ENCODE measurements at regions not wholly inside any gene's neighbourhood (a gene's known extent, or its start where the extent isn't known, plus 50 kb on each side); places are given as distances from the start of the nearest gene placed in this dataset.

GRCh38 chr1:226474041-226474440, 66.1 kb upstream of the PARP1 start (continued):
- TF ChIP-seq ZNF839 (CRISPR knock-in tag; IDR thresholded peaks at IDR 0.05; ENCODE audit: borderline replicate concordance), result no peak

- Histone ChIP-seq H3K9me3 (ENCODE audit: low read length) (no peaks in the 10 kb centered on the region), H3K36me3 (replicated peaks in 1 of 2; ENCODE audit: control insufficient read depth in 1 of 2, insufficient read depth in 2 of 2, low read length in 2 of 2) (no peaks in the 10 kb centered on the region), H4K20me1 (ENCODE audit: insufficient read depth, low read length) (peaks cover 2% of the 10 kb centered on the region; the same call in 1 of the 2 replicates), H3K27me3 (ENCODE audit: control insufficient read depth in 1 of 2, insufficient read depth in 2 of 2, low read length in 2 of 2) (peaks cover 0 to 64% of the 10 kb centered on the region in 2 experiments; a peak in 4 of 5 replicates), H3K27ac (ENCODE audit: extremely low read length, insufficient read depth, low read length) (no peak overlapping the region), H3K4me3 (replicated peaks in 1 of 3; ENCODE audit: insufficient read depth in 1 of 3, low read depth in 2 of 3, low read length in 3 of 3) (no peak overlapping the region), H2AFZ (ENCODE audit: low read length) (no peak overlapping the region), H3K9ac (ENCODE audit: insufficient read depth, low read depth, low read length) (no peak overlapping the region), H3K79me2 (ENCODE audit: insufficient read depth, low read length) (no peaks in the 10 kb centered on the region), H3K4me2 (ENCODE audit: low read depth, low read length) (no peak overlapping the region), H3K4me1 (ENCODE audit: insufficient read depth, low read length) (peaks cover 15% of the 10 kb centered on the region)
- FAIRE-seq, result no peak
- no peak for ATAC-seq
- POLR2A ChIA-PET, result no interaction called here
- CTCF ChIA-PET (ENCODE audit: low intra/inter-chr PET ratio, low total read pairs), result no interaction called here
- intact Hi-C loops (cut with micrococcal nuclease; ENCODE audit: unreplicated experiment), result no loop called here
- in situ Hi-C loops (cut with HindIII; ENCODE audit: extremely low pct_ligation_motif_present, low pct_unique_long_range_greater_than_20kb), result no loop called here
- no peak for DNase-seq (ENCODE audit: low spot score)
- BruUV-seq (replicated peaks), result no TSS peak
- WGBS (ENCODE audit: low lambda C conversion rate), result 67% methylated on average over 5 of the region's 5 CpGs
- no peak for TF ChIP-seq ZNF335 (CRISPR knock-in tag; IDR thresholded peaks at IDR 0.05)
- no peak for TF ChIP-seq KDM3A (CRISPR knock-in tag; IDR thresholded peaks at IDR 0.05; ENCODE audit: low read depth)
- no peak for TF ChIP-seq SOX13 (IDR thresholded peaks at IDR 0.05)
- no peak for TF ChIP-seq SOX13 (CRISPR knock-in tag; conservative IDR thresholded peaks at IDR 0.05 in 1 of 2, IDR thresholded peaks at IDR 0.05 in 1 of 2)
- no peak for TF ChIP-seq PHB2 (IDR thresholded peaks at IDR 0.05; ENCODE audit: partially characterized antibody)
- TF ChIP-seq HOXA5 (CRISPR knock-in tag; IDR thresholded peaks at IDR 0.05), result no peak
- no peak for TF ChIP-seq ZNF317 (CRISPR knock-in tag; IDR thresholded peaks at IDR 0.05)
- no peak for TF ChIP-seq MED13 (CRISPR knock-in tag; IDR thresholded peaks at IDR 0.05)
Measured at GRCh38 chr1:226474443-226475141, 66.7 kb upstream of the PARP1 start.
